WTC11 (cell line): ENCODE measurements at regions not wholly inside any gene's neighbourhood (a gene's known extent, or its start where the extent isn't known, plus 50 kb on each side); places are given as distances from the start of the nearest gene placed in this dataset.

Experiments
- ATAC-seq: fragments of 200-7000 bp; cut with Tn5 transposase; 2 replicates; pipeline ENCODE4 v1.10.0; 2021; ENCODE audit warnings: mild to moderate bottlenecking, moderate library complexity
- CTCF ChIA-PET: fragments of 300-600 bp; sonication (Branson Sonifier 250); formaldehyde crosslinking; loops from one replicate; lab custom pipeline; 2021; ENCODE audit warnings: antibody characterized with exemption; lab: Charles Lee
- POLR2A ChIA-PET: fragments of 350-600 bp; sonication (Branson Sonifier 250); formaldehyde crosslinking; loops from one replicate; lab custom pipeline; 2021; ENCODE audit warnings: antibody characterized with exemption; lab: Charles Lee
- DNase-seq: peaks from one replicate; pipeline ENCODE4 v3.0.0; 2021; ENCODE audit warnings: low spot score
- H3K27ac Mint-ChIP-seq: 2 replicates; pipeline ENCODE4 v1.8.0; 2021; ENCODE audit warnings: mixed read lengths
- H3K27me3 Mint-ChIP-seq: 2 replicates; pipeline ENCODE4 v1.8.0; 2021; ENCODE audit warnings: low read depth, mild to moderate bottlenecking, moderate library complexity, mixed read lengths
- H3K36me3 Mint-ChIP-seq: 2 replicates; pipeline ENCODE4 v1.8.0; 2021; ENCODE audit warnings: mixed read lengths
- H3K4me1 Mint-ChIP-seq: 2 replicates; pipeline ENCODE4 v1.8.0; 2022; ENCODE audit warnings: mixed read lengths
- H3K4me3 Mint-ChIP-seq: 2 replicates; pipeline ENCODE4 v1.8.0; 2021; ENCODE audit warnings: mild to moderate bottlenecking, moderate library complexity, mixed read lengths
- H3K9me3 Mint-ChIP-seq: 2 replicates; pipeline ENCODE4 v1.8.0; 2021; ENCODE audit warnings: mixed read lengths
- ATF6 ChIP-seq: sonication (generic); formaldehyde crosslinking; IDR thresholded peaks from 2 replicates; pipeline ENCODE4 v1.8.1; 2023; ENCODE audit warnings: mild to moderate bottlenecking, missing genetic modification reagents
- CDX4 ChIP-seq: fragments of 250-450 bp; sonication (Bioruptor Pico); IDR thresholded peaks from 2 replicates; pipeline ENCODE4 v1.9.0; 2021; ENCODE audit warnings: moderate library complexity, mild to moderate bottlenecking, inconsistent platforms, borderline replicate concordance
- E2F5 ChIP-seq: sonication (generic); formaldehyde crosslinking; IDR thresholded peaks from 2 replicates; pipeline ENCODE4 v1.8.1; 2022; ENCODE audit warnings: mild to moderate bottlenecking, moderate library complexity, missing genetic modification reagents
- ELF4 ChIP-seq: sonication (generic); formaldehyde crosslinking; IDR thresholded peaks from 2 replicates; pipeline ENCODE4 v1.8.1; 2022; ENCODE audit warnings: low read depth, mild to moderate bottlenecking, moderate library complexity, missing genetic modification reagents
- ESRRA ChIP-seq: sonication (generic); formaldehyde crosslinking; IDR thresholded peaks from 2 replicates; pipeline ENCODE4 v1.8.1; 2022; ENCODE audit warnings: mild to moderate bottlenecking, missing genetic modification reagents, borderline replicate concordance
- GTF2I ChIP-seq: fragments of 250-450 bp; sonication (Bioruptor Pico); conservative IDR thresholded peaks from 2 replicates; pipeline ENCODE4 v1.4.0; 2021; ENCODE audit warnings: mild to moderate bottlenecking
- MAX ChIP-seq: sonication (generic); formaldehyde crosslinking; IDR thresholded peaks from 2 replicates; pipeline ENCODE4 v1.8.0; 2022; ENCODE audit warnings: mild to moderate bottlenecking, missing genetic modification reagents
- NFATC4 ChIP-seq: fragments of 250-450 bp; sonication (Bioruptor Pico); IDR thresholded peaks from 2 replicates; pipeline ENCODE4 v1.9.0; 2021; ENCODE audit warnings: mild to moderate bottlenecking
- NFE2L1 ChIP-seq: sonication (generic); formaldehyde crosslinking; IDR thresholded peaks from 2 replicates; pipeline ENCODE4 v1.8.1; 2023; ENCODE audit warnings: missing genetic modification reagents
- NFYB ChIP-seq: sonication (generic); formaldehyde crosslinking; conservative IDR thresholded peaks from 2 replicates; pipeline ENCODE4 v1.8.0; 2022; ENCODE audit warnings: low read depth, missing genetic modification reagents
- NR2C2 ChIP-seq: sonication (generic); formaldehyde crosslinking; IDR thresholded peaks from 2 replicates; pipeline ENCODE4 v1.8.0; 2022; ENCODE audit warnings: mild to moderate bottlenecking, missing genetic modification reagents
- PRRX2 ChIP-seq: fragments of 250-450 bp; sonication (Bioruptor Pico); IDR thresholded peaks from 2 replicates; pipeline ENCODE4 v1.8.0; 2021; ENCODE audit warnings: mild to moderate bottlenecking
- RORB ChIP-seq: fragments of 250-450 bp; sonication (Bioruptor Pico); IDR thresholded peaks from 2 replicates; pipeline ENCODE4 v1.9.0; 2021; ENCODE audit warnings: mild to moderate bottlenecking
- SMAD3 ChIP-seq: sonication (generic); formaldehyde crosslinking; IDR thresholded peaks from 2 replicates; pipeline ENCODE4 v1.8.0; 2022; ENCODE audit warnings: missing genetic modification reagents, mild to moderate bottlenecking, borderline replicate concordance
- SOX15 ChIP-seq: fragments of 250-450 bp; sonication (Bioruptor Pico); IDR thresholded peaks from 2 replicates; pipeline ENCODE4 v1.9.0; 2021; ENCODE audit warnings: mild to moderate bottlenecking
- SP1 ChIP-seq: sonication (generic); formaldehyde crosslinking; conservative IDR thresholded peaks from 2 replicates; pipeline ENCODE4 v1.8.1; 2022; ENCODE audit warnings: missing genetic modification reagents
- STAT6 ChIP-seq: sonication (generic); formaldehyde crosslinking; conservative IDR thresholded peaks from 2 replicates; pipeline ENCODE4 v1.8.1; 2023; ENCODE audit warnings: mild to moderate bottlenecking, low read depth, missing genetic modification reagents, moderate library complexity
- TCF7 ChIP-seq: sonication (generic); formaldehyde crosslinking; IDR thresholded peaks from 2 replicates; pipeline ENCODE4 v1.8.0; 2022; ENCODE audit warnings: mild to moderate bottlenecking, low read depth, missing genetic modification reagents, moderate library complexity
- ZNF317 ChIP-seq: sonication (generic); formaldehyde crosslinking; IDR thresholded peaks from 2 replicates; pipeline ENCODE4 v1.8.1; 2023; ENCODE audit warnings: low read depth, mild to moderate bottlenecking, moderate library complexity, missing genetic modification reagents, borderline replicate concordance
- ZNF416 ChIP-seq: fragments of 250-450 bp; sonication (Bioruptor Pico); IDR thresholded peaks from 2 replicates; pipeline ENCODE4 v1.9.0; 2021; ENCODE audit warnings: mild to moderate bottlenecking, inconsistent platforms
- ZNF423 ChIP-seq: fragments of 250-450 bp; sonication (Bioruptor Pico); IDR thresholded peaks from 2 replicates; pipeline ENCODE4 v2.1.2; 2022; ENCODE audit warnings: mild to moderate bottlenecking, moderate library complexity
- TF ChIP-seq, protein P1 (sequence below): fragments of 250-450 bp; sonication (Bioruptor Pico); IDR thresholded peaks from 2 replicates; pipeline ENCODE4 v1.8.0; 2021; ENCODE audit warnings: mild to moderate bottlenecking

GRCh38 chr3:74866357-74867030 lies 252.0 kb upstream of the CNTN3 start:
- Mint-ChIP-seq H3K27ac (no peak overlapping the region), H3K4me1 (no peaks in the 10 kb centered on the region), H3K36me3 (no peaks in the 10 kb centered on the region), H3K4me3 (no peak overlapping the region)
- DNase-seq = no peak
- no peak for TF ChIP-seq ZNF423
- TF ChIP-seq ATF6 (CRISPR knock-in tag) = no peak
- no peak for TF ChIP-seq MAX (CRISPR knock-in tag)
- no peak for TF ChIP-seq ZNF317
- TF ChIP-seq GTF2I (CRISPR knock-in tag) = no peak
- no peak for TF ChIP-seq TCF7 (CRISPR knock-in tag)
- TF ChIP-seq SP1 (CRISPR knock-in tag) = no peak
- no peak for TF ChIP-seq ESRRA (CRISPR knock-in tag)
- TF ChIP-seq SMAD3 = no peak
- no peak for TF ChIP-seq SOX15 (CRISPR knock-in tag)
- no peak for TF ChIP-seq NFATC4 (CRISPR knock-in tag)
- TF ChIP-seq, all 79 proteins: peak for 0
- no peaks in the 10 kb centered on the region for H3K27me3 Mint-ChIP-seq
- ChIA-PET POLR2A (no interaction called here), CTCF (no interaction called here)
- no peaks in the 10 kb centered on the region for H3K9me3 Mint-ChIP-seq
- no peak for ATAC-seq

DNA sequence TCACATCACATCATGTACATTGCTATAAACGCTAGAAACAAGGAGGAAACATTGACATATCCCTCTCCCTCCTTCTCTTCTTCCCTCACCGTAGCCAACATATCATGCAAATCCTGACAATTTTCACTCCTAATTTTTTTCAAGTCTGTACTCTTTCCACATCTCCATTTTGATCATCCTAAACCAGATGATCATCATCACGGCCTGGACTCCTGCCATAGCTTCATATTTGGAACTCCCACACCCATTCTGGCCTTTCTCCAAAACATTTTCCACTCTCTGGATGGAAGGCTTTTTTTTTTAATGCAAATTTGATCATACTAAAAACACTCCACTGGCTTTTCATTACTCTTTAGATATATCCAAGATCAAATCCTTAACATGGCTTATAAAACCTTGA lies 248.0 kb upstream of the CNTN3 start:
- no peak for ATAC-seq
- Mint-ChIP-seq H3K36me3 (no peaks in the 10 kb centered on the region), H3K27me3 (no peaks in the 10 kb centered on the region), H3K4me1 (no peaks in the 10 kb centered on the region), H3K27ac (no peak overlapping the region), H3K4me3 (no peak overlapping the region), H3K9me3 (no peaks in the 10 kb centered on the region)
- ChIA-PET POLR2A (no interaction called here), CTCF (no interaction called here)
- no peak for DNase-seq
- TF ChIP-seq NR2C2 (CRISPR knock-in tag) = no peak
- no peak for TF ChIP-seq TCF7 (CRISPR knock-in tag)
- TF ChIP-seq, all 79 proteins: peak for 0

DNA sequence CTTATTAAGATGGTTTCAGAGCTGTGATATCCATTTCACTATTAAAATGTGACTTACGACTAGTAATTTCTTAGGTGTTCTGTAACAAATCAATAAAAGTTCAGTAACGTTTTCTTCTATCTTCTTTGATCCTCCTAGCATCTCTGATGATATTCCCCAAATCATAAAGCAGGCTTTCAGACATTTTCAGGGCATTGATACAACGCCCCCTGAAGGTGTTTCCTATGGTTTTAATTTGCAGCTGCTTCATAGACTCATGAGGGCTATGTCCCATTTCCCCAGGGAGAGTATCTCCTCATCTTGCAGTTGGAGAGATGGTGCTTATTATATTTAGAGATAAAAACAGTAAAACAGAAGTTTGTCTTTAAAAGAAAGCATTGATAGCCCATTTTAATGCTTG lies 246.8 kb upstream of the CNTN3 start:
- Mint-ChIP-seq H3K27ac (no peak overlapping the region), H3K9me3 (no peaks in the 10 kb centered on the region), H3K27me3 (no peaks in the 10 kb centered on the region)
- ATAC-seq = no peak
- TF ChIP-seq TCF7 (CRISPR knock-in tag) = no peak
- TF ChIP-seq NFE2L1 = no peak
- no peak for TF ChIP-seq PRRX2 (CRISPR knock-in tag)
- TF ChIP-seq NFATC4 (CRISPR knock-in tag) = no peak
- no peak for TF ChIP-seq E2F5 (CRISPR knock-in tag)
- no peak for TF ChIP-seq CDX4 (CRISPR knock-in tag)
- TF ChIP-seq, all 79 proteins: peak for 0
- Mint-ChIP-seq H3K36me3 (no peaks in the 10 kb centered on the region), H3K4me1 (no peaks in the 10 kb centered on the region), H3K4me3 (no peak overlapping the region)
- POLR2A ChIA-PET = no interaction called here
- DNase-seq = no peak
- CTCF ChIA-PET = interaction anchor here (1.0 kb wide), 1 partner anchor 30 kb away, joined by 3 read pairs; no protein-coding TSS in a partner anchor

- Mint-ChIP-seq H3K27me3 (no peaks in the 10 kb centered on the region), H3K27ac (no peak overlapping the region), H3K4me3 (no peak overlapping the region), H3K9me3 (no peaks in the 10 kb centered on the region), H3K4me1 (no peaks in the 10 kb centered on the region), H3K36me3 (no peaks in the 10 kb centered on the region)
- POLR2A ChIA-PET = no interaction called here
- CTCF ChIA-PET = interaction anchor here (1.5 kb wide), 1 partner anchor 143 kb away, joined by 4 read pairs; no protein-coding TSS in a partner anchor
- ATAC-seq (no peak), DNase-seq (no peak)
- TF ChIP-seq STAT6 = no peak
- TF ChIP-seq ZNF416 (CRISPR knock-in tag) = no peak
- no peak for TF ChIP-seq RORB (CRISPR knock-in tag)
- no peak for TF ChIP-seq ELF4 (CRISPR knock-in tag)
- no peak for TF ChIP-seq NFYB (CRISPR knock-in tag)
- TF ChIP-seq, protein P1, sequence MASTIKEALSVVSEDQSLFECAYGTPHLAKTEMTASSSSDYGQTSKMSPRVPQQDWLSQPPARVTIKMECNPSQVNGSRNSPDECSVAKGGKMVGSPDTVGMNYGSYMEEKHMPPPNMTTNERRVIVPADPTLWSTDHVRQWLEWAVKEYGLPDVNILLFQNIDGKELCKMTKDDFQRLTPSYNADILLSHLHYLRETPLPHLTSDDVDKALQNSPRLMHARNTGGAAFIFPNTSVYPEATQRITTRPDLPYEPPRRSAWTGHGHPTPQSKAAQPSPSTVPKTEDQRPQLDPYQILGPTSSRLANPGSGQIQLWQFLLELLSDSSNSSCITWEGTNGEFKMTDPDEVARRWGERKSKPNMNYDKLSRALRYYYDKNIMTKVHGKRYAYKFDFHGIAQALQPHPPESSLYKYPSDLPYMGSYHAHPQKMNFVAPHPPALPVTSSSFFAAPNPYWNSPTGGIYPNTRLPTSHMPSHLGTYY (CRISPR knock-in tag) = no peak
- no peak for TF ChIP-seq CDX4 (CRISPR knock-in tag)
Observed at GRCh38 chr3:74858086-74858485, 243.6 kb upstream of the CNTN3 start.
